ENCODE measurements at regions not wholly inside any gene's neighbourhood (a gene's known extent, or its start where the extent isn't known, plus 50 kb on each side); places are given as distances from the start of the nearest gene placed in this dataset.

GRCh38 chr5:38093855-38094254 lies 164.5 kb upstream of the EGFLAM start:
- no peak for DNase-seq

- no peak for DNase-seq
Measured at GRCh38 chr5:38086777-38087176, 171.6 kb upstream of the EGFLAM start.

- no peak for DNase-seq
Measured at GRCh38 chr5:38079620-38080402, 178.5 kb upstream of the EGFLAM start.

GRCh38 chr5:38078161-38078560 lies 180.2 kb upstream of the EGFLAM start:
- no peak for DNase-seq

GRCh38 chr5:38077652-38078051 lies 180.7 kb upstream of the EGFLAM start:
- no peak for DNase-seq

- DNase-seq: no peak
Measured at GRCh38 chr5:38071831-38072694, 186.3 kb upstream of the EGFLAM start.

- DNase-seq: no peak
Measured at GRCh38 chr5:38070304-38070950, 187.9 kb upstream of the EGFLAM start.

GRCh38 chr5:38069360-38069759 lies 189.0 kb upstream of the EGFLAM start:
- DNase-seq: no peak

GRCh38 chr5:38060354-38060753 lies 198.0 kb upstream of the EGFLAM start:
- no peak for DNase-seq

GRCh38 chr5:38059876-38060275 lies 198.5 kb upstream of the EGFLAM start:
- DNase-seq: no peak

GRCh38 chr5:38051711-38052511 lies 206.4 kb upstream of the EGFLAM start:
- no peak for DNase-seq

- no peak for DNase-seq
Measured at GRCh38 chr5:38048400-38048799, 208.6 kb upstream of the GDNF start.

GRCh38 chr5:38046103-38046502 lies 206.3 kb upstream of the GDNF start:
- no peak for DNase-seq

GRCh38 chr5:38045446-38045845 lies 205.6 kb upstream of the GDNF start:
- DNase-seq: no peak

- no peak for DNase-seq
Measured at GRCh38 chr5:38039826-38040225, 200.0 kb upstream of the GDNF start.

- DNase-seq: no peak
Measured at GRCh38 chr5:38039091-38039490, 199.2 kb upstream of the GDNF start.

- DNase-seq: no peak
Measured at GRCh38 chr5:38036765-38037164, 196.9 kb upstream of the GDNF start.

- DNase-seq: no peak
Measured at GRCh38 chr5:38032149-38032548, 192.3 kb upstream of the GDNF start.

GRCh38 chr5:38031304-38031703 lies 191.5 kb upstream of the GDNF start:
- DNase-seq: no peak

GRCh38 chr5:38029397-38030065 lies 189.7 kb upstream of the GDNF start:
- DNase-seq: no peak

- no peak for DNase-seq
Measured at GRCh38 chr5:38023799-38024198, 184.0 kb upstream of the GDNF start.

- no peak for DNase-seq
Measured at GRCh38 chr5:38023371-38023770, 183.5 kb upstream of the GDNF start.

All from NCI-H1436 (cell line).